ENCODE measurements at regions not wholly inside any gene's neighbourhood (a gene's known extent, or its start where the extent isn't known, plus 50 kb on each side); places are given as distances from the start of the nearest gene placed in this dataset.

DNA sequence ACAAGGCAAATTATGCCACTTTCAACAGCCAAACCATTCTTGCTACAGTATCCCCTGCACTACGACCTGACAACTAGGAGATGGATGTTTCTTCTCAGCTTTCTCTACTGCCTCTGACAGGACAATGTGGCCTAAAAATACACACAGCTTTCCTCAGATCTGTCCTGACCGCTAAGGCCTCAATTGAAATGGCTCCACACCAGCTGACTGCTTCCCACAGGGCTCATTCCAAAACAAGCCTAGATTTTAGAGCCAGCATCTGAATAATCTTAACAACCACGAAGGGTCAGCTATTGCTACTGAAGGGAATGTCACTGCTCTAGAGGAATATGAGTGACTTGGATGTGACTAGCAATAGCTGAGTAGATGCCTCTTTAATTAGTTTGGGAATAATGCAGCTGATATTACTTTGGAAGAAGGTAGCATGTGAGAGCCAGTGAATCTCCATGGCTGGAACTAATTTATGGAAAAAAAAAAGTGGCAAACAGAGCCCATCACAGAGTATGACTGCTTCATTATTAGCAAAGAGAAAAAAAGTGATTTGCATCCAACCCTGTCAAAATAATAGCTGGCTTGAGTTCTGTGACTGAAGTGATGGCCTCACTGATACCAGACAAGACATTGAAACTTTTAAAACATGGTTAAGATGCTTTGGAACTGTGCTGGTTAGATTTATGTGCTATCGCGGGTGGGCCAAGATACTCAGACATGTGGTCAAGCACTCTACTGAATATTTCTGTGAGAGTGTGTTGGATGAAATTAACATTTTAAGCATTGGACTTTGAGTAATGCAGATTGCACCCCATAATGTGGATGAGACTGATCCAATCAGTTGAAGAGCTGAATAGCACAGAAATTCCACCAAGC lies 450.2 kb downstream of the NR2F1-AS1 start:
- no peak overlapping the region for H3K4me3 ChIP-seq (ENCODE audit: low read depth, low read length)
- in situ Hi-C loops (cut with HindIII; ENCODE audit: low sequenced_read_pairs) = no loop called here
- peak; percentile 62 for DNase-seq (ENCODE audit: low read depth, low spot score)
- TF ChIP-seq, protein P1, sequence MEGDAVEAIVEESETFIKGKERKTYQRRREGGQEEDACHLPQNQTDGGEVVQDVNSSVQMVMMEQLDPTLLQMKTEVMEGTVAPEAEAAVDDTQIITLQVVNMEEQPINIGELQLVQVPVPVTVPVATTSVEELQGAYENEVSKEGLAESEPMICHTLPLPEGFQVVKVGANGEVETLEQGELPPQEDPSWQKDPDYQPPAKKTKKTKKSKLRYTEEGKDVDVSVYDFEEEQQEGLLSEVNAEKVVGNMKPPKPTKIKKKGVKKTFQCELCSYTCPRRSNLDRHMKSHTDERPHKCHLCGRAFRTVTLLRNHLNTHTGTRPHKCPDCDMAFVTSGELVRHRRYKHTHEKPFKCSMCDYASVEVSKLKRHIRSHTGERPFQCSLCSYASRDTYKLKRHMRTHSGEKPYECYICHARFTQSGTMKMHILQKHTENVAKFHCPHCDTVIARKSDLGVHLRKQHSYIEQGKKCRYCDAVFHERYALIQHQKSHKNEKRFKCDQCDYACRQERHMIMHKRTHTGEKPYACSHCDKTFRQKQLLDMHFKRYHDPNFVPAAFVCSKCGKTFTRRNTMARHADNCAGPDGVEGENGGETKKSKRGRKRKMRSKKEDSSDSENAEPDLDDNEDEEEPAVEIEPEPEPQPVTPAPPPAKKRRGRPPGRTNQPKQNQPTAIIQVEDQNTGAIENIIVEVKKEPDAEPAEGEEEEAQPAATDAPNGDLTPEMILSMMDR (IDR thresholded peaks at IDR 0.05; ENCODE audit: low read depth, low read length) = no peak

DNA sequence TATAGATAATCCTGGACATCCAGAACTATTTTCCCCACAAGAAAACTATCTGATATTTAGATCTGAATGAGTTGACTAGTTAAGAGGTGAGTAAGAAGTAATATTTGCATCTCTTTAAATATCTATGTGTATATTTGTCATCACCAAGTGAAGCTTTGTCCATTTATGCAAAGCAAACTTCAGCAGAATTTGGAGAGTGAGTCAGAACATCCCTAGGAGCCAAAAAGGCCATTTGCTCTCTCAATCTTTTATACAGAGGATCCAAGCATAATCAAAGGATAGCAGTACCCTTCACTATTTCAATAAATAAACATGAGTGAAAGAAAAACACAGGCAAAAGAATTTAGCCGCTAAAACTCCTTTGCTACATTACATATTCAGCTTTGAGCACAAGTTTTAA lies 454.4 kb downstream of the NR2F1-AS1 start:
- TF ChIP-seq, protein P1 (IDR thresholded peaks at IDR 0.05; ENCODE audit: low read depth, low read length) = no peak
- in situ Hi-C loops (cut with HindIII; ENCODE audit: low sequenced_read_pairs) = no loop called here
- H3K4me3 ChIP-seq (ENCODE audit: low read depth, low read length) = no peak overlapping the region

DNA sequence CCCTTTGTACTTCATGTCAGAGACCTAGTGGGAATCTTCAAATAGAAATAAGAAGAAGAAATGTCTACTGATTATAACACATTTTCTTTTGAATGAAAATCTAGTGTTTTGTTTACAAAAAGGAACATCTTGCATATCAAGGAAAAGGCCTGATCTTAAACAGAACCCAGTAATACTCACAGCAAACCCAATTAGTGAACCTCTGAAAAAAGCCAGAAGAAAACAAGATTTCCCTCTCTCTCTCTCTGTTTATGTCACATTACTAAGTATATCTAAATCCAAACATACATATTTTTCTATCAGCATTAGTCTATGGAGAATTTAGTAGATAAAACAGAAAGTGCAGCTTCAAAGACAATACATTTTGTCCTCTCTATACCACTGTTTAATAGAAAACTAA lies 457.9 kb downstream of the NR2F1-AS1 start:
- H3K4me3 ChIP-seq (ENCODE audit: low read depth, low read length) = no peak overlapping the region
- in situ Hi-C loops (cut with HindIII; ENCODE audit: low sequenced_read_pairs) = no loop called here
- TF ChIP-seq, protein P1 (IDR thresholded peaks at IDR 0.05; ENCODE audit: low read depth, low read length) = no peak
- no peak for DNase-seq (ENCODE audit: low read depth, low spot score)

More for the DNA sequence above, 454.4 kb downstream of the NR2F1-AS1 start:
- DNase-seq (ENCODE audit: low read depth, low spot score) = peak; percentile 57

DNA sequence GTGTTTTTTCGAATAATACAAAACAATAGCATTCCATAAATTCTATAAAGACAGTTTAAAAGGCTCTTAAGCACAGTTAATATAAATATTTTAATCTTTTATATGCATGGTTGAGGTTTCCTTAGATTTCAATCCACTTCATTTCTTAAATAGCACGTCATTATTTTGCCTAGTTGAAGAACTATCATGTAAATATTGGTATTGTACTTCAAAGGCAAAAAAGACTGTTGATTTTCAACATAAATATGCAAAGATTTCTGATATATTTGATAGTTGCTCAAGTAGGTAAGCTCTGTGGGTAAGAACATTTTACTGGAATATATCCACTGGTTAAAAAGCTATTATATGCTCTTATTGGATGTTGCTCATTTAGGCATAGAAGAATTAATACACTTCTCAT lies 458.6 kb downstream of the NR2F1-AS1 start:
- DNase-seq (ENCODE audit: low read depth, low spot score) = no peak
- in situ Hi-C loops (cut with HindIII; ENCODE audit: low sequenced_read_pairs) = no loop called here
- TF ChIP-seq, protein P1 (IDR thresholded peaks at IDR 0.05; ENCODE audit: low read depth, low read length) = no peak
- H3K4me3 ChIP-seq (ENCODE audit: low read depth, low read length) = no peak overlapping the region

DNA sequence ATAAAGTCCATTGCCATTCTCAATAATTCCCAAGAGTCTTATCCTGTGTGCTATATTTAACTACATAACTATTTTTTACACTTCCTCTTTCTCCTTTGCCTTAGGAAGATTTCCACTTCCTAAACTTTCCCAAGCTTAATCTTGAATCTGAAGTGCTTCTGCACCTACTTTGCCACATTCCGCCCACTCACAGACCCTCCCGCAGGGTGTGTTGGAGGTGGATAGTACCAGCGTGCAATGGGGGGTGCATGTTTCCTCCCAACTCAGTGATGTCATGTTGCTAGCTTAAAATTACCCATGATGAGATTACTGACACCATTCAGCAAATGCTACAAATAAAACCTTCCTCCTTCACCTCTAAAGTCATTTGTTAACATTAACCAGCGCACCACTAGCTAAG lies 460.2 kb downstream of the NR2F1-AS1 start:
- TF ChIP-seq, protein P1 (IDR thresholded peaks at IDR 0.05; ENCODE audit: low read depth, low read length) = no peak
- no peak for DNase-seq (ENCODE audit: low read depth, low spot score)
- in situ Hi-C loops (cut with HindIII; ENCODE audit: low sequenced_read_pairs) = no loop called here
- no peak overlapping the region for H3K4me3 ChIP-seq (ENCODE audit: low read depth, low read length)

DNA sequence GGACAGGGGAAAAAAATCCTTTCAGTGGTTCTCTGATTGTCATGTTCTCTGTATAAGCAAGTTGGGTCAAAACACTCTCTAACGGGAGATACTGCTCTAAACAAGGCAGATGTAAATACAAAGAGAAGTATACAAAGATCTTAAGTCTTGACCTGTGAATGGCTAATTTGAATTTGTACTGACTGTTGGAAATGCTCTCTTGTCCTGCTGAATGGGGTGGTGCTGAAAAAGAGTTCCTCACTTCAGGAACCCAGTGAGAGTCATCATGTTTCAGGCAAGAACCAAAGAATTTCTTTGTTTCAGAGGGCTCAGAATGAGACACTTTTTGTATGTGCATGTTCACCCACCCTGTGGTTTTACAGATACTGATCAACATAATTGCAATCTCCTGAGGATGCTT lies 461.0 kb downstream of the NR2F1-AS1 start:
- TF ChIP-seq, protein P1 (IDR thresholded peaks at IDR 0.05; ENCODE audit: low read depth, low read length) = no peak
- no peak for DNase-seq (ENCODE audit: low read depth, low spot score)
- in situ Hi-C loops (cut with HindIII; ENCODE audit: low sequenced_read_pairs) = no loop called here
- no peak overlapping the region for H3K4me3 ChIP-seq (ENCODE audit: low read depth, low read length)
